GM18519 (cell line): ENCODE measurements at regions not wholly inside any gene's neighbourhood (a gene's known extent, or its start where the extent isn't known, plus 50 kb on each side); places are given as distances from the start of the nearest gene placed in this dataset.

Source experiments
- ATAC-seq: cut with Tn5 transposase; IDR thresholded peaks from one replicate; pipeline ENCODE4 v1.9.1; 2021; ENCODE audit warnings: mild to moderate bottlenecking, moderate library complexity; ENCODE audit not compliant: unreplicated experiment, low FRiP score

- no peak for ATAC-seq
Observed at GRCh38 chr2:145592361-145592760, 1072.4 kb upstream of the ZEB2 start.

GRCh38 chr2:145591109-145591809, 1071.3 kb upstream of the ZEB2 start:
- no peak for ATAC-seq

GRCh38 chr2:145587922-145588321, 1068.0 kb upstream of the ZEB2 start:
- ATAC-seq = no peak

- ATAC-seq = no peak
Observed at GRCh38 chr2:145584353-145584752, 1064.4 kb upstream of the ZEB2 start.

GRCh38 chr2:145573608-145574007, 1053.7 kb upstream of the ZEB2 start:
- ATAC-seq = no peak

GRCh38 chr2:145572238-145572637, 1052.3 kb upstream of the ZEB2 start:
- ATAC-seq = no peak

- no peak for ATAC-seq
Observed at GRCh38 chr2:145569108-145569507, 1049.2 kb upstream of the ZEB2 start.

- ATAC-seq = no peak
Observed at GRCh38 chr2:145563741-145564615, 1044.1 kb upstream of the ZEB2 start.

GRCh38 chr2:145561152-145561551, 1041.2 kb upstream of the ZEB2 start:
- ATAC-seq = no peak

- no peak for ATAC-seq
Observed at GRCh38 chr2:145558617-145559350, 1038.9 kb upstream of the ZEB2 start.

- ATAC-seq = no peak
Observed at GRCh38 chr2:145555360-145555759, 1035.4 kb upstream of the ZEB2 start.

- no peak for ATAC-seq
Observed at GRCh38 chr2:145551686-145552085, 1031.8 kb upstream of the ZEB2 start.

GRCh38 chr2:145548479-145548878, 1028.6 kb upstream of the ZEB2 start:
- ATAC-seq = no peak

- ATAC-seq = no peak
Observed at GRCh38 chr2:145547620-145548019, 1027.7 kb upstream of the ZEB2 start.

- no peak for ATAC-seq
Observed at GRCh38 chr2:145546091-145546490, 1026.2 kb upstream of the ZEB2 start.

GRCh38 chr2:145543856-145544255, 1023.9 kb upstream of the ZEB2 start:
- ATAC-seq = no peak

- ATAC-seq = no peak
Observed at GRCh38 chr2:145543155-145543554, 1023.2 kb upstream of the ZEB2 start.

- no peak for ATAC-seq
Observed at GRCh38 chr2:145541028-145541427, 1021.1 kb upstream of the ZEB2 start.

- no peak for ATAC-seq
Observed at GRCh38 chr2:145538661-145539350, 1018.9 kb upstream of the ZEB2 start.

GRCh38 chr2:145530653-145531052, 1010.7 kb upstream of the ZEB2 start:
- ATAC-seq = no peak

- ATAC-seq = no peak
Observed at GRCh38 chr2:145524836-145525235, 1004.9 kb upstream of the ZEB2 start.
